ENCODE measurements at regions not wholly inside any gene's neighbourhood (a gene's known extent, or its start where the extent isn't known, plus 50 kb on each side); places are given as distances from the start of the nearest gene placed in this dataset.

GRCh38 chr4:164081371-164081770, 586.9 kb downstream of the TMA16 start:
- H3K27ac Mint-ChIP-seq, result no peak overlapping the region

GRCh38 chr4:164081801-164082200, 587.3 kb downstream of the TMA16 start:
- no peak overlapping the region for H3K27ac ChIP-seq (ENCODE audit: low read depth, low read length)
- H3K4me3 Mint-ChIP-seq, result no peak overlapping the region
- H3K36me3 ChIP-seq (ENCODE audit: control insufficient read depth, insufficient read depth, low read length), result no peaks in the 10 kb centered on the region
- H3K9me3 Mint-ChIP-seq, result peaks cover 7% of the 10 kb centered on the region
- H3K27me3 ChIP-seq (ENCODE audit: control insufficient read depth, insufficient read depth, low read length, poor library complexity, severe bottlenecking), result no peaks in the 10 kb centered on the region
- no peaks in the 10 kb centered on the region for H3K4me1 ChIP-seq (ENCODE audit: control insufficient read depth, insufficient read depth, low read length)
- peaks cover 2% of the 10 kb centered on the region for H3K27me3 Mint-ChIP-seq (ENCODE audit: insufficient read depth)
- H3K4me3 ChIP-seq (ENCODE audit: low read length), result no peak overlapping the region
- H3K9ac ChIP-seq (ENCODE audit: extremely low read depth, low read length, poor library complexity, severe bottlenecking), result no peak overlapping the region
- no peak overlapping the region for H3K27ac Mint-ChIP-seq
- no peaks in the 10 kb centered on the region for H3K9me3 ChIP-seq (ENCODE audit: control insufficient read depth, low read length)
- no peak for TF ChIP-seq CTCF (conservative IDR thresholded peaks at IDR 0.05)
- H3K36me3 Mint-ChIP-seq (ENCODE audit: low read depth), result no peaks in the 10 kb centered on the region
- no peaks in the 10 kb centered on the region for H3K4me1 Mint-ChIP-seq
- no peak for DNase-seq
- 95 to 100% methylated on average over 1 to 2 of the region's 2 CpGs for WGBS, 2 experiments (ENCODE audit: insufficient coverage in 1 of 2, insufficient read length in 1 of 2)

More at GRCh38 chr4:164081371-164081770, 586.9 kb downstream of the TMA16 start:
- no peak overlapping the region for H3K4me3 ChIP-seq (ENCODE audit: low read length)
- Mint-ChIP-seq H3K9me3 (peaks cover 7% of the 10 kb centered on the region), H3K27me3 (ENCODE audit: insufficient read depth) (peaks cover 2% of the 10 kb centered on the region), H3K4me1 (no peaks in the 10 kb centered on the region), H3K4me3 (no peak overlapping the region), H3K36me3 (ENCODE audit: low read depth) (no peaks in the 10 kb centered on the region)
- 59% methylated on average over 1 of the region's 1 CpG; no CpG with 5 or more reads in 1 of the 2 experiments for WGBS, 2 experiments (ENCODE audit: insufficient coverage in 1 of 2, insufficient read length in 1 of 2)
- no peaks in the 10 kb centered on the region for H3K4me1 ChIP-seq (ENCODE audit: control insufficient read depth, insufficient read depth, low read length)
- no peaks in the 10 kb centered on the region for H3K36me3 ChIP-seq (ENCODE audit: control insufficient read depth, insufficient read depth, low read length)
- no peak for TF ChIP-seq CTCF (conservative IDR thresholded peaks at IDR 0.05)
- no peak for DNase-seq
- no peaks in the 10 kb centered on the region for H3K9me3 ChIP-seq (ENCODE audit: control insufficient read depth, low read length)
- H3K9ac ChIP-seq (ENCODE audit: extremely low read depth, low read length, poor library complexity, severe bottlenecking), result no peak overlapping the region
- H3K27me3 ChIP-seq (ENCODE audit: control insufficient read depth, insufficient read depth, low read length, poor library complexity, severe bottlenecking), result no peaks in the 10 kb centered on the region
- H3K27ac ChIP-seq (ENCODE audit: low read depth, low read length), result no peak overlapping the region

- Histone ChIP-seq H3K27me3 (ENCODE audit: control insufficient read depth, insufficient read depth, low read length, poor library complexity, severe bottlenecking) (no peaks in the 10 kb centered on the region), H3K36me3 (ENCODE audit: control insufficient read depth, insufficient read depth, low read length) (no peaks in the 10 kb centered on the region), H3K27ac (ENCODE audit: low read depth, low read length) (no peak overlapping the region), H3K4me3 (ENCODE audit: low read length) (no peak overlapping the region), H3K9me3 (ENCODE audit: control insufficient read depth, low read length) (no peaks in the 10 kb centered on the region), H3K9ac (ENCODE audit: extremely low read depth, low read length, poor library complexity, severe bottlenecking) (no peak overlapping the region), H3K4me1 (ENCODE audit: control insufficient read depth, insufficient read depth, low read length) (no peaks in the 10 kb centered on the region)
- no peaks in the 10 kb centered on the region for H3K36me3 Mint-ChIP-seq (ENCODE audit: low read depth)
- no peak for DNase-seq
- H3K27me3 Mint-ChIP-seq (ENCODE audit: insufficient read depth), result no peaks in the 10 kb centered on the region
- H3K4me1 Mint-ChIP-seq, result peaks cover 7% of the 10 kb centered on the region
- 98 to 100% methylated on average over 1 to 3 of the region's 3 CpGs for WGBS, 2 experiments (ENCODE audit: insufficient coverage in 1 of 2, insufficient read length in 1 of 2)
- H3K9me3 Mint-ChIP-seq, result no peaks in the 10 kb centered on the region
- H3K27ac Mint-ChIP-seq, result no peak overlapping the region
- TF ChIP-seq CTCF (conservative IDR thresholded peaks at IDR 0.05), result no peak
- H3K4me3 Mint-ChIP-seq, result no peak overlapping the region
Observed at GRCh38 chr4:164087733-164088132, 593.2 kb downstream of the TMA16 start.
